H1 (cell line): ENCODE measurements at regions not wholly inside any gene's neighbourhood (a gene's known extent, or its start where the extent isn't known, plus 50 kb on each side); places are given as distances from the start of the nearest gene placed in this dataset.

Source experiments
- KDM1A ChIP-seq: fragments of 200-600, 300-600 bp; sonication (generic); IDR thresholded peaks from 2 replicates; pipeline ENCODE4 v1.7.1; 2016; ENCODE audit warnings: mild to moderate bottlenecking, low read length, borderline replicate concordance
- NRF1 ChIP-seq: IDR thresholded peaks from 2 replicates; pipeline ENCODE4 v1.6.1; 2011; ENCODE audit warnings: mild to moderate bottlenecking, low read depth, low read length, improper control_type of control experiment
- SIX5 ChIP-seq: IDR thresholded peaks from 2 replicates; pipeline ENCODE4 v1.6.1; 2011; ENCODE audit warnings: mild to moderate bottlenecking, low read depth, low read length
- ZNF274 ChIP-seq: IDR thresholded peaks from 2 replicates; pipeline ENCODE4 v1.7.0; 2012; ENCODE audit warnings: low read length, borderline replicate concordance; ENCODE audit errors: extremely low read depth
- TF ChIP-seq, protein P1 (sequence below): fragments of 300-600 bp; sonication (generic); IDR thresholded peaks from 2 replicates; pipeline ENCODE4 v1.7.1; 2012; ENCODE audit warnings: low read length, moderate library complexity, mild to moderate bottlenecking, inconsistent platforms; ENCODE audit not compliant: insufficient replicate concordance
- TF ChIP-seq, protein P2 (sequence below): IDR thresholded peaks from 2 replicates; pipeline ENCODE4 v1.6.1; 2012; ENCODE audit warnings: inconsistent platforms

DNA sequence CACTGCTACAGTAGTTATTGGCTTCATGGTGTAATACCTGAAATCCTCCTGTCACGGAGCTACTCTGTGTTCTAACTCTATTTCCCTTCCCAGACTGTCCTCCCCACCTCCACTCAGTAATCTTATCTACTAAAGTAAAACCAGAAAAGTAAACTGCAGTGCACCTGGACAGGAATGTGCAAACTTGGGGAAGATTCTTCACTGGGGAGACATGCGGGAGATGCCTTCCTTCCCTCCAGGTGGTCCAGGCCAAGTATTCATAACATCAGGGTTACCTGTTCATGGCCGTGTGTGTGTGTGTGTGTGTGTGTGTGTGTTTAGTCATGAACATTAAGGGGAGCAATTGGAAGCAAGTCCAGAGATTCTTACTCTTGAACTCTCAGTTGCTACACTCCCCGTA is 84.1 kb downstream of the IFNG start (continued):
- TF ChIP-seq, protein P1, sequence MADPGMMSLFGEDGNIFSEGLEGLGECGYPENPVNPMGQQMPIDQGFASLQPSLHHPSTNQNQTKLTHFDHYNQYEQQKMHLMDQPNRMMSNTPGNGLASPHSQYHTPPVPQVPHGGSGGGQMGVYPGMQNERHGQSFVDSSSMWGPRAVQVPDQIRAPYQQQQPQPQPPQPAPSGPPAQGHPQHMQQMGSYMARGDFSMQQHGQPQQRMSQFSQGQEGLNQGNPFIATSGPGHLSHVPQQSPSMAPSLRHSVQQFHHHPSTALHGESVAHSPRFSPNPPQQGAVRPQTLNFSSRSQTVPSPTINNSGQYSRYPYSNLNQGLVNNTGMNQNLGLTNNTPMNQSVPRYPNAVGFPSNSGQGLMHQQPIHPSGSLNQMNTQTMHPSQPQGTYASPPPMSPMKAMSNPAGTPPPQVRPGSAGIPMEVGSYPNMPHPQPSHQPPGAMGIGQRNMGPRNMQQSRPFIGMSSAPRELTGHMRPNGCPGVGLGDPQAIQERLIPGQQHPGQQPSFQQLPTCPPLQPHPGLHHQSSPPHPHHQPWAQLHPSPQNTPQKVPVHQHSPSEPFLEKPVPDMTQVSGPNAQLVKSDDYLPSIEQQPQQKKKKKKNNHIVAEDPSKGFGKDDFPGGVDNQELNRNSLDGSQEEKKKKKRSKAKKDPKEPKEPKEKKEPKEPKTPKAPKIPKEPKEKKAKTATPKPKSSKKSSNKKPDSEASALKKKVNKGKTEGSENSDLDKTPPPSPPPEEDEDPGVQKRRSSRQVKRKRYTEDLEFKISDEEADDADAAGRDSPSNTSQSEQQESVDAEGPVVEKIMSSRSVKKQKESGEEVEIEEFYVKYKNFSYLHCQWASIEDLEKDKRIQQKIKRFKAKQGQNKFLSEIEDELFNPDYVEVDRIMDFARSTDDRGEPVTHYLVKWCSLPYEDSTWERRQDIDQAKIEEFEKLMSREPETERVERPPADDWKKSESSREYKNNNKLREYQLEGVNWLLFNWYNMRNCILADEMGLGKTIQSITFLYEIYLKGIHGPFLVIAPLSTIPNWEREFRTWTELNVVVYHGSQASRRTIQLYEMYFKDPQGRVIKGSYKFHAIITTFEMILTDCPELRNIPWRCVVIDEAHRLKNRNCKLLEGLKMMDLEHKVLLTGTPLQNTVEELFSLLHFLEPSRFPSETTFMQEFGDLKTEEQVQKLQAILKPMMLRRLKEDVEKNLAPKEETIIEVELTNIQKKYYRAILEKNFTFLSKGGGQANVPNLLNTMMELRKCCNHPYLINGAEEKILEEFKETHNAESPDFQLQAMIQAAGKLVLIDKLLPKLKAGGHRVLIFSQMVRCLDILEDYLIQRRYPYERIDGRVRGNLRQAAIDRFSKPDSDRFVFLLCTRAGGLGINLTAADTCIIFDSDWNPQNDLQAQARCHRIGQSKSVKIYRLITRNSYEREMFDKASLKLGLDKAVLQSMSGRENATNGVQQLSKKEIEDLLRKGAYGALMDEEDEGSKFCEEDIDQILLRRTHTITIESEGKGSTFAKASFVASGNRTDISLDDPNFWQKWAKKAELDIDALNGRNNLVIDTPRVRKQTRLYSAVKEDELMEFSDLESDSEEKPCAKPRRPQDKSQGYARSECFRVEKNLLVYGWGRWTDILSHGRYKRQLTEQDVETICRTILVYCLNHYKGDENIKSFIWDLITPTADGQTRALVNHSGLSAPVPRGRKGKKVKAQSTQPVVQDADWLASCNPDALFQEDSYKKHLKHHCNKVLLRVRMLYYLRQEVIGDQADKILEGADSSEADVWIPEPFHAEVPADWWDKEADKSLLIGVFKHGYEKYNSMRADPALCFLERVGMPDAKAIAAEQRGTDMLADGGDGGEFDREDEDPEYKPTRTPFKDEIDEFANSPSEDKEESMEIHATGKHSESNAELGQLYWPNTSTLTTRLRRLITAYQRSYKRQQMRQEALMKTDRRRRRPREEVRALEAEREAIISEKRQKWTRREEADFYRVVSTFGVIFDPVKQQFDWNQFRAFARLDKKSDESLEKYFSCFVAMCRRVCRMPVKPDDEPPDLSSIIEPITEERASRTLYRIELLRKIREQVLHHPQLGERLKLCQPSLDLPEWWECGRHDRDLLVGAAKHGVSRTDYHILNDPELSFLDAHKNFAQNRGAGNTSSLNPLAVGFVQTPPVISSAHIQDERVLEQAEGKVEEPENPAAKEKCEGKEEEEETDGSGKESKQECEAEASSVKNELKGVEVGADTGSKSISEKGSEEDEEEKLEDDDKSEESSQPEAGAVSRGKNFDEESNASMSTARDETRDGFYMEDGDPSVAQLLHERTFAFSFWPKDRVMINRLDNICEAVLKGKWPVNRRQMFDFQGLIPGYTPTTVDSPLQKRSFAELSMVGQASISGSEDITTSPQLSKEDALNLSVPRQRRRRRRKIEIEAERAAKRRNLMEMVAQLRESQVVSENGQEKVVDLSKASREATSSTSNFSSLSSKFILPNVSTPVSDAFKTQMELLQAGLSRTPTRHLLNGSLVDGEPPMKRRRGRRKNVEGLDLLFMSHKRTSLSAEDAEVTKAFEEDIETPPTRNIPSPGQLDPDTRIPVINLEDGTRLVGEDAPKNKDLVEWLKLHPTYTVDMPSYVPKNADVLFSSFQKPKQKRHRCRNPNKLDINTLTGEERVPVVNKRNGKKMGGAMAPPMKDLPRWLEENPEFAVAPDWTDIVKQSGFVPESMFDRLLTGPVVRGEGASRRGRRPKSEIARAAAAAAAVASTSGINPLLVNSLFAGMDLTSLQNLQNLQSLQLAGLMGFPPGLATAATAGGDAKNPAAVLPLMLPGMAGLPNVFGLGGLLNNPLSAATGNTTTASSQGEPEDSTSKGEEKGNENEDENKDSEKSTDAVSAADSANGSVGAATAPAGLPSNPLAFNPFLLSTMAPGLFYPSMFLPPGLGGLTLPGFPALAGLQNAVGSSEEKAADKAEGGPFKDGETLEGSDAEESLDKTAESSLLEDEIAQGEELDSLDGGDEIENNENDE: no peak
- TF ChIP-seq, protein P2, sequence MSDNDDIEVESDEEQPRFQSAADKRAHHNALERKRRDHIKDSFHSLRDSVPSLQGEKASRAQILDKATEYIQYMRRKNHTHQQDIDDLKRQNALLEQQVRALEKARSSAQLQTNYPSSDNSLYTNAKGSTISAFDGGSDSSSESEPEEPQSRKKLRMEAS: no peak
- TF ChIP-seq NRF1: no peak
- TF ChIP-seq ZNF274: no peak
- TF ChIP-seq KDM1A: no peak
- TF ChIP-seq SIX5: no peak
